Midbrain (tissue), 1 donor: ENCODE measurements at regions not wholly inside any gene's neighbourhood (a gene's known extent, or its start where the extent isn't known, plus 50 kb on each side); places are given as distances from the start of the nearest gene placed in this dataset.
A peak's percentile ranks its signal among the peaks of the same experiment; 100 is the strongest.

Source experiments
- DNase-seq: peaks from one replicate; lab custom pipeline; 2025; lab: John Stamatoyannopoulos, UW

DNA sequence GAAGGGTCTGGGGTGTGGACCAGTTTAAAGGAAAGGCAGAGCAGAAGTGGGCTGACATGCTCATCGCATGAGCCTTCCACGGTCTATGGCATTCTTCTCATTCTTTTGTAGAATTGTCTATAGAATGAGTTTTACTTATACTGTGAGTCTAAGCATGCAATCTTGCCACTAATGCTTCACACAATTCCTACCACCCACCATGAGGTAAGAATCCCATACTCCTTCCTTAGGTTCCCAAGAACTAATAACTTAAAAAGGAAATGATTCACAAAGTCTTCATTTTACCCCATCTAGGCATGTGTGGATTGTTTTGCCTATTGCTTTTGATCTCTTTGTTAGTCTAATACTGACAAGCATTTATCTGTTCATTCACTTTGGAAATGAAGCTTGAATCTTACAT is 195.2 kb downstream of the LY86 start:
- no peak for DNase-seq

DNA sequence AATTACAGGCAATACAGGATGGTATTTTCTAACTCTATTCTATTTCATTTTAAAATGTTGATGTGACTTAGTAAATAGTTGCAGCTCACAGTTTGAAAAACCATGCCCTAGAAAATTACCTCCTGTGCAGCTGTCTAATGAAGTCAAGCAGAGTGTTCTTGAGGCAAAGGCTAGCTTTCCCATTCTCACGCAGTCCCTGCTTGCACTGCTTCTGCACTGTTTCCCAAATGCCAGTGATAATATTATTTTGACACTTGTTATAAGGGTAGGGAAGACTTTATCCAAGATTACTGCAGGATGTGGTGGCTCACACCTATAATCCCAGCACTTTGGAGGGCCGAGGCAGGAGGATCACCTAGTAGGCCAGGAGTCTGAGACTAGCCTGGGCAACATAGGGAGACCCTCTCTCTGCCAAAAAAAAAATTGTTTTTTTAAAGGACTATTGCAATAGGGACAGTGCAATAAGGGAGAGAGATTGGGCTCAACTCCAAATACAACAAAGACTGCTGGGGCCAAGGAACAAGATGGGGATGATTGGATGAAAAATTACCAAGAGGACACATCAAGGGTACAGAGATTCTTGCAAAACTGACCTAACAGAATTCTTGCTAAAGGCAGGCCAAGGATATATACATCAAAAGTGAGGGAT is 196.1 kb downstream of the LY86 start:
- DNase-seq: no peak

DNA sequence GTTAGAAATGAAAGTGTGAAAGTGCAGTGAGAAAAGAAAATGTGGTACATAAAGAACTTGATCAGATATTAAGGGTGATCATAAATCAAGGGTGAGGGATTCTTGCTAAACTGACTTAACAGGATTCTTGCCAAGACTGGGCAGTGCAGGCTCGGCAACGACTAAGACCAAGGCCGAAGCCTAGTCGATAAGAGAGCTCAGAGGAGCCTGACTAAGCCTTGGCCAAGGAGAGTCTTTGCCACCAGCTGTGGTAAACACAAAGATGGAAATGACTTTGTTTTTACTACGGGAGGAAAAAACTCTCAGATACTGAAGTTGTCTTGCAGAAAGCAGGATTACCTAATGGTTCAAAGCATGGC is 196.6 kb downstream of the LY86 start:
- DNase-seq: no peak

DNA sequence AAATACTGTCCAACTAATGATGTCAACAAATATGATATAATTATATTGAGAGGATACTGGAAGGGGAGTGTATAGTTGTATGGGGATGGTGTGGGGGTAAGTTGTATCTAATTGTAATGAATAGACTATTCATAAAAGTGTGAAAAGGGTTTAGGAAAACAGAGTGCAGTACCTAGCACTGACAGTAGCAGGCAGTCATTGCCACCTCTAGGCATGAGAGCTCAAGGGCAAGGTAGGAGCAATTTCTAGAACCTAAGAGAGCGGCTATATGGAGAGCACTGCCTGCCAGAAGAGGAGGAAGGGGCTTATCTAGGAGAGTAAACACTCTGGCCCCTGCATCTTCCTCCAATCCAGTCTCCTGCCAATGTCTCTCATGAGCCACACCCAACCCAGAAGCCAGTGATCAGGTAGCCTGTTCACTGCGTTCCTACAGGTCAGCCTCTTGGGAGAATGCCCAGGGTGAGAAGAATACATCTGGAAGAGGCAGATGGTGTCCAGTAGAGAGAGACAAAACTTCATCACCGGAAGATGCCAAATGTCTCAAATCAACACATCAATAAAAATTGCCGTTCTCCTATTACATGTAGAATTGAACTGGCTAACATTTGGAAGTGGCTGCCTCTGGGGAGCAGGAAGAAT is 200.0 kb downstream of the LY86 start:
- DNase-seq: no peak

DNA sequence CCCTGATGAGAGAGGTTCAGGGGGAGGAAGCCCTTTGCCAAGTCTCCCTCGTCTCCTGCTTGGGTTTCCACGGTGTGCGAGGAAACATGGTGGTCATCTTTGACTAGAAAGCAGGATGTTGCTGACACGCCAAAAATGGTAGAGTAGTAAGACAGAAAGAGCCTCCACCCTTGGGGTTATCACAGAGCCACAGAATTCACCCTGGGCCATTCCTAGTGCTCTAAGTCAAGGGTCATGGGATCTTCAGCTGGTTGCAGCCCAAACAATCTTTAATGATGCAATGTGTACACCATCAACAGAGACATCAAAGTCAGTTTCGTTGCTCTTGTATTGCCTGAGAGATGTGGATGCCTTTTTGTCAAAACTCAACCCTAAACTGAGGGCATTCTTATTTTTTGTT is 201.9 kb downstream of the LY86 start:
- no peak for DNase-seq

DNA sequence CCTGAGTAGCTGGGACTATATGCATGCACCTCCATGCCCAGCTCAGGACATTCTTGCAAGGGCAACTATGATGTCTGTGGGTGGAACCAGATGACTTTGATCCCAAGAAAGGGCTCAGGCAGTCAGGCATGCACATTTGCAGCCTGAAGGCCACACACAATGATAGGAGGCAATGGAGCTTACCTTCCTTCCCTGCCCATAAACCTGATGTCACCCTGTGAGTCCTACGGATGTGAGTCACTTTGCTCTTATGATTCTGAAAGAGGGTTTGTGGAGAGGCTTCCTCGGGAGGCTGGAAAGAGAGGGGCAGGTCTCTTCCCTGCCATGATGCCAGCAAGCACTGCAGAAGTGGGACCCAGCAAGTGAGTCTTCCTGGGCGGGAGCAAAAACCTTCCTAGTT is 202.4 kb downstream of the LY86 start:
- DNase-seq: no peak

DNA sequence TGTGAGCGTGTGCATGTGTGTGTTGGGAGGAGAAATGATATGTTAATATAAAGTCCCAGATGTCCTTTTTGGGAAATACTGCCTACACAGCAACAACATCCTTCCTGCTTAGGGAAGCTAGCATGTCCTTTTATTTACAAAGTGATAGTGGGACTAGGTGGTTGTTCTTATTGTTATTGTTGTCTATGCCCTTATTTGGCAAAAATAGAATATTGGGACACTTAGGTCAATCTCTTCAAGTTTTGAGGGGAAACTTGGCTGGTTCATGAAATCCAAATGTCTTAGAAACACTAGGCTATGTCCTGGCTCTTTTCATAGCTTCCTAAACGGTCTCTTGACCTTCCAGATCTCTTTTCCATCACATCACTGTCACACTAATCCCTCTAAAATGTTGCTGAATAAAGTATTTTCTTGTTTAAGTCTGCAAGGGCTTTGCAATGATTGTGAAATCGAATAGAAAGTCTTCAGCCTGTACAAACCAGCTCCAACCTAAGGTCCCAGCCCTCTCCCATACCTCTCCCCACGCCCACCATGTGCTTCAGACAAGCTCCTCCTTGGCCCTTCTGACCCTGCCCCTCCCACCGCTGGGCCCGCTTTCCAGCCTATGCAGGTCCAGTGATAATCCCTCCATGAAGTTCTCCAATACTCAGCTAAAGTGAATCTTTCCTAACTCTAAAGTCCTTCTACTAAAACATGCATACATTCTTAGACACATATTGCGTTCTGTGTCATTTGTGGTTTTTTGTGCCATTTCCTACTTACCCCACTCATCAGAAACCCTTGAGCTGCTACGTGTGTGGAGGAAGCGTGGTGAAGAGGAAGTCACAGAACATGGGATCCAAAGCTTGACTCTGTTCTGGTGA is 205.1 kb downstream of the LY86 start:
- no peak for DNase-seq

DNA sequence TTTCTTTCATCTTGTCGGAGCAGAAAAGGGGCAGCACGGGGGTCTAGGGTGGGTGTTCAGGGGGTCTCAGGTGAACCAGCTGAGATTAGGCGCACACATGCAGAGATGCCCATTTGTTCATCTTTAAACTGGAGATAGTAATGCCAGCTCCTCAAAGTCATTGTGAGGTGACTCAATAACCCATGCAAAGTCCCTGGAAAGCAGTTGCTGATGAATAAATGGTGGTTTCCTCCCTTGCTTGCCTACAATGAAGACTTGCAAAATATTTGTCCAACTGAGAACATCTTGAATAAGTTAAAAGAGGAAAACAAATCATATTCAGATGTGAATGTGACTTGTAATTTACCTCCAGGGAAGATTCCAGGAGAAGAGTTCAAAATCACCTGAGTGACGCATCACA is 206.9 kb downstream of the LY86 start:
- DNase-seq: no peak

DNA sequence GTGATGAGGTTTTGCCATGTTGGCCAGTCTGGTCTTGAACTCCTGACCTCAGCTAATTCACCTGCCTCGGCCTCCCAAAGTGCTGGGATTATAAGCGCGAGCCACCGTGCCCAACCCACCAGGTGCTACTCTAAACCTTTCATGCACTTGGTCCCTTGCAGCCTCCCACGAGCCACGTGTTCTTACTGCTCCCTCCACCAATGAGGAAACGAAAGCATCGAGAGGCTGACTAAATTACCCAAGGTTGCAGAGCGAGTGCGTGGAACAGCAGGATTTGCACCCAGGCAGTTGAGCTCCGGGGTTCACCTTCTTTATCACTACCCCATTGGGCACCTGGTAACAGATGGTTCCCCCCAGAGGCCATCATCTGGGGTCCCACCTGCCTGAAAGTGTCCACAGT is 208.3 kb downstream of the LY86 start:
- DNase-seq: no peak

DNA sequence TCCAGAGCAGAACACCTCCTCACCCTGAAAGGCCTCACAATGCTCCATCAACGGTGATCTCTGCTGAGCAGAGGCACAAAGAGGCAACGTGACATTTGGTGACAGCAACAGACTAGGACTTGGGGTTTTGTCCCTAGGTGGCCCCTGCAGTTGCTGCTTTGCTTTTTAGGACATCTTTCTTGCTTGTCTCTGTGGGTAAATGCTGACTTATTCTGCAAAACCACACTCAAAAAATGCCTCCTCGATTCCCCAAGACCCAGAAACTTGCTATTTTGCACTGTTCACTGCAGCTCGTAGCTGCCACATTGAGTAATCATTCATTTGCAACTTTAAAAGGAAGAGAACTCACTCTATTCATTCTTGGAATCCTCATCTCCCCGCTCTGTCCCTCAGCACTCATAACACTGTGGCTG is 209.9 kb downstream of the LY86 start:
- DNase-seq: no peak

DNA sequence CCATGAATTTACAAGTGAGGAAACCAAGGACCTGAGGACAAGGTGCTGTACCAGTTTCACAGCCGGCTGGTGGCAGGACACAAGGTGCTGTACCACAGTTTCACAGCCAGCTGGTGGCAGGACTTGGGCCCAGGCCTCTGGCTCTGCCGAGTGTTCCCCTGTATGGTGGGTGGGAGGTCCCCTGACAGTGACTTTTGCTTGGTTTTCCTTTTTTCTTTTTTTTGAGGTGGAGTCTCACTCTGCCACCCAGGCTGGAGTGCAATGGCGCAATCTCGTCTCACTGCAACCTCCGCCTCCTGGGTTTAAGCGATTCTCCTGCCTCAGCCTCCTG is 212.4 kb downstream of the LY86 start:
- DNase-seq: no peak

DNA sequence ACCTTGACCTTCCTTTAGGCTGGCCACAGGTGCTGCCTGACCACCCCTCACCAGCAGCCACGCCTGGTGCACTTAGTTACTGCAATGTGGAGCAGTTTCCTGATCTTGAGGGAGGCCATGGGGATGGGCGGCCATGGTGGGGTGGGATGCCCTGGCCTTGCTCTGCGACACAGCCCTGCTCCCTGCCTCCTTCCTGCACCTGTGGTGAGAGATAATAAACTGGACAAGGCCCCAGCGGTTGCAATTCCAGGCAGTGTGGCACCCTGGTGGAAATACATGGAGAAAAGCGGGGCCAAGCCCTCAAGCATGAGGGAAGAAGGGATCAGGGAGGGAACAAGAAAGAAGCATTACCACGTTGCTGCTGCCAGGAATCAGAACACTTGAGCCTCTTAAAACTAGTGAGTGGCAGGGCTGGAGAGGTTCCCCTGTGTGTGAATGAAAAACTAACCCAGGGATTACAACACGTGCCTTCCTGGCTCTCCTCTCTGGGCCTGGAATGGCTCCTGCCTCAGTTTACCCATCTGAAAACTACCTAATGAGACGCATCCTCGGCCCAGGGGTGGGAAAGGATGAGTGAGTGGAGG is 213.2 kb downstream of the LY86 start:
- no peak for DNase-seq

DNA sequence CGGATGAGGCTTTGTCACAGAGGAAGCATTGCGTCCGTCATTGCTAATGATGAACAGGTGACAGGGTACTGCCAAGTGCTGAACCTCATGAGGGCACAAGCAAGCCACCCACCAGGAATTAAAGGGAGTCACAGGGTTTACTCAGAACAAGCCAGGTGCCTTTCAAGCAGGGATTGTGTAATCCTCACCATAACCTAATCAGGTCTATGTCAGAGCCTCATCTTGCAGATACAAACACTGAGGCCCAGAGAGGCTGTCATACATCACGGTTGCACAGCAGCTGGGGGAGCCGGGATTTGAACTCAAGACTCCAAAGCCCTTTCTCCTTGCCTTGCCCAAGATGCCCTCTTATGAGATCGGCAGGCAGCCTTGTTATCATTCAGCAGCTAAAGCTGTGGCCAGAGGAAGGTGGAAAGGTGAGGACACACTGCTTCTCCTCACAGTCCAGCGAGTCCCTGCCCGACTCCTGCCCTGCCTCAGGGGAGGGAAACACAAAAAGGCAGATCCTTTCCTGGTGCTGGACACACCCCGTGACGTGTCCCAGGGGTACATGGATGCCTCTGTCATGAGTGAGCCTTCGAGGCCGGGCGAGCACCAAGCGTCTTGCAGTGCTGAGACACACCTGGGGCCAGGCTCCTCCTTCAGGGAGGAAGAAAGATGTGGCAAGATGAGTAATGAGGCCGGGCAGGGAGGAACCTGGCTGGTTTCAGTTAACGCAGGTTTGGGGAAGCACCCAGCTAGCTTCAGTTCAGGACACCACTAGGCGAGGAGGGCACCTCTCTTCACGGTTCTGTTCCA is 214.9 kb downstream of the LY86 start:
- DNase-seq: no peak

DNA sequence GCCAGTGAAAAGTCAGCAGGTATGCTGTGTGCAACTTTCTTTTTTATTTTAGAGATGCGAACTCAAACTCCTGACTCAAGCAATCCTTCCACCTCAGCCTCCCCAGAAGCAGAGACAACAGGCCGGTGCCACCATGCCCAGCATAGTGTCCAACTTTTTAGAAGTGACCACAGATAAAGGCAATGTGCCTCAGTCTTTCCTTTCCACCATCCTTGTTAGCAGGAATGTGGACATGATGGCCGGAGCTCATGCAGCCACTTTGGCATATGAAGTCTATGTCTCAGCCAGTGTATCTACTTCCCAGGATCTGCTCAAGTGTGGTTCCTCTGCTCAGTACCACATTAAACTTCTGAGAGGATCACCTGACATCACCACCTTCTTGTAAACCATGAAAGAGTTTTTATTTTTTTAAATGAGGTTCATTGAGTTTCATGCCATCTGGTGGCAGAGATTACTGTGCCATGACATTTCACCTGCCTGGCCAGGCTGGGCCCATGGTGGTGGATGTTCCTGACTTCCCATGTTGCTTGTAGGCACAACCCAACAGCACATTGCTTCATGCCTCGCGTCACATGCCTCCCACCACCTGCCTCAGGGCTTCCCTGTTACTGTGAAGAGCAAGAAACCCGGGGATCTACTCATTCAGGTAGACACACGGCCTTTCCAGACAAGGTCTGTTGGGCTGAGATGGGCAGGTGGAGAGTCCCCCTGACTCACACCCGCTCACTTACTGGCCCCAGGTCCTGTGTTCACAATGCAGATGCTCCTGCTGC is 216.5 kb downstream of the LY86 start:
- no peak for DNase-seq

DNA sequence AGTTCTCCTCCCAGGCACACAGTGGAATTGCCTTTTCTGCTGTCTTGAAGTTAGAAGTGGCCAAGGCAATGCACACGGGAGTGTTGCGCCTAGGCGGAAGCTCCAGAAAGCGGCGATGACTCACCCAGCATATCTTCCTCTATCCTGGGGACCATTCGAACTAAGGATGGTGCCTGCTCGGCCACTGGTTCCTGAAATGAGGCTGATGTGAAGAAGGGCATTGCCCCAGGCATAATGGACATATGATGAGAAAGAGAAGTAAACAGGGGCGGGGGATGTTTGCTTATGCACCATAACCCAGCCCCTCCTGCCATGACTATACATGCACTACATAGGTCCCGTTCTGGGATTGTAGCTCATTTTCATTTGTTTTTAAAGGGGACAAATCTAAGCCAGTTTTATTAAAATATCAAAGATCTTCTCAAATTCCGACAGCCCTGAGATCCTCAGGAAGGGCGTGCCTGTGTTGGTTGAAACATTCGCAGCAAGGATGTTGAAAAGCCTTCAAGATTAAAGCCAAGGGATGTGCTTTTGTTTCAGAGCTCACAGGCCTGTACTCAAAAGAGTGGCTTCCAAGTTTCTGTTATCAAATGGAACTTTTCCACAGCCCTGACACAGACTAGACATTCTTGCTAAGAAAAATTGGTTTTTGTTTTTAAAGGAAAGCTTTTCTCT is 218.5 kb downstream of the LY86 start:
- peak; percentile 35 for DNase-seq

DNA sequence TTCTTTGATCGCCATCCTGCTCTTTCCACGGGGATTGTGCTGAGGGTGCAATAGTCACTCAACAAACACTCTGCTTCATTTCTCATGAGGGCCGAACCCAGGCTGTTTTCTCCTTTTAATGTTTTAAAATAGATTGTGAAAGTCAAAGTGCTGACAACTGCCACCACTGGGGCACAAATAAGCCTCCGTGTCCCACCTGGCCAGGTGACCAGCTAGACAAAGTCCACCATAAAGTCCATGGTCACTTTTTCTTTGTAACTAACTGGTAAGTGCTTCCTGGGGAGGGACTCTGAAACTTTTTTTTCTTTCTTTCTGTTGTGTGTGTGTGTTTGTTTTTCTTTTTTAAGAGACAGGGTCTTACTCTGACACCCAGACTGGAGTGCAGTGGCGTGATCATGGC is 219.8 kb downstream of the LY86 start:
- no peak for DNase-seq

DNA sequence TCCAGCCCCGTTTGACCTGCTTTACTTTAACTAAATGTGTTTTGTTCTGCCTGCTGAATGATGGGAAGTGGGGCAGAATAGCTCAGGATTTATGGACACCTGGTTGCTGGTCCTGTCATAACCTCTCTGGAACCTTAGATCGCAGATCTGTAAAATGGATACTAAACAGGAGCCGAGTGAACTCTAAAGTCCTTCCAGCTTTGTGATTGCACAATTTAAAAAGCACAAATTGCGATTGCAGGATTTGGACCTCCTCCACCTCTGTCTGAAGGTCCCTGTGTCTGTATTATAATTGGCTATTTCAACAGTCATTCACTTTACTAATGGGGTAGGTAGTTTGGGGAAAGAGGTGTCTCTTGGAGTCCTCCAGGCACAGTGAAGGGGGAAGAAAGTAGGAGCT is 220.4 kb downstream of the LY86 start:
- DNase-seq: no peak

DNA sequence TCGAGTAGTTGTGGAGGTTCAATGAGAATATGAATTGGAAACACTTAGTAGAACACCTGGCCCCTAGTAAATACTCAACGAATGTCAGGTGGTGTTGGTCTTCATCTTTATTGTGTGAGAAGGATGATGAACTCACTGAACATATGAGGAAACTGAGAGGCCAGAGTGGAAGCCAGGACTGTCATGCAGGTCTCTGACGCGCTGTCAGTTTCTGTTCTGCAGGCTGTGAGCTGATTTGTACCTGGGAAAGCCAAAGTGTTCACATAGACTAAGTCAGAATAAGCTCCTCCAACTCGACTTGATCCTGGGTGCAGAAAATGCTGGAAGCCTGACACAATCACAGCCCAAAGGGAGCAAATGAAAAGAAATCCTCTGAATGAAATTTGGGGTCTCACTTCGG is 222.2 kb downstream of the LY86 start:
- DNase-seq: no peak

DNA sequence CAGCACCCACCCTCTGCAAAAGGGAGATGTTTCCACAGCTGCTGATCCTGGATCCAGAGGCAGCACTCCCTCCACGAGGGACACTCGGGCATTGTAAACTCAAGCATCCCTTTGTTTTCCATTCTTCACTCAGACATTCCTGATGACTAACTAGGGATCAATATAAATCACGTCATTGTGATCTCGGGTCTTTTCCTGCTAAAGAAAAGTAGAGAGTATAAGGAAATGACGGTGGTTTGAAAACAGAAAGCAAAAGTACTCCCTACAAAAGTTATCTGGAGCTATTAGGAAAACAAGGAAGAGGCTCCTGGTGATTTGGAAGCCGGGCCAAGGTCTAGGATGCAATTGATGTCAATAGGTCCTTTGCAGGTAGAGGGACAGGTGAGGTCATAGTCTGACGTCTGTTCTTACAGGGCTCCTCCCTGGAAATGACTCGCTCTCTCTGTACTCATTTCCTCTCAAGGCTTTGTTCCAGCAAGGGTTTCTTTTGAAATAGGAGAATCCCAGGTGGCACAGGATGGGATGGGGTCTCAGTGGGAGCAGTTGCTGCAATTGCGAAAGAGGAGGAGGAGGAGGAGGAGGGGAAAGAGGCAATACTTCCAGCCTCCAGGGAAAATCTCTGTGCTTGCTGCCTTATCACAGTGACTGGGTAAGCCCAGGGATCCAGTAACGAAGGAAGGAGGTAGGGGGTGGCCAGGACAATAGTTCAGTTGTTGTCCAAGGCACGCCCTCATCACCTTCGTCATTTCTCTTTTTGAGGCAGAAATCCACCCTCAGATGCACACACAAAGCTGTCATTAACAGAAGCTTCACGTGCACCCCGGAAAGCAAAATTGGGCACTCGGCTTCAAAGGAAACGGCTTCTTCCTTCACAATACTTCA is 222.8 kb downstream of the LY86 start:
- no peak for DNase-seq

DNA sequence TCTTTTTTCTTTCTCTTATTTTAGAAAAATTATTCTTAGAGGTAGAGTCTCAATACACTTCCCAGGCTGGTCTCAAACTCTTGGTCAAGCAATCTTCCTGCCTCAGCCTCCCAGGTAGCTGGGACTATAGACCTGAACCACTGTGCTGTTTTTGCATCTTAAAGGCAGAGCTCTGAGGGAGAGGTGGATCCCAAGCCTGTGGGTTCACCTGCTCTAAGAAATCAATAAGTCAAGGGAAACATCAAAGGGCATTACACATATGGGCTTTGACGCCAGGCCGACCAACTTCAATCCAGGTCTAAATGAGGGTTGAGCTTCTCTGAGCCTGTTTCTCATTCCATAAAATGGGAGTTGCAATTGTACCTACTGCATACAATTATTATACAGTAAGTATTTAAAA is 223.9 kb downstream of the LY86 start:
- DNase-seq: no peak
